C4-2B (cell line): ENCODE measurements at regions not wholly inside any gene's neighbourhood (a gene's known extent, or its start where the extent isn't known, plus 50 kb on each side); places are given as distances from the start of the nearest gene placed in this dataset.

Experiments used
- ZFX ChIP-seq: fragments of 450-650 bp; IDR thresholded peaks from 2 replicates; pipeline ENCODE4 v1.6.1; 2017
- TF ChIP-seq, protein P1 (sequence below): fragments of 450-650 bp; conservative IDR thresholded peaks from 2 replicates; pipeline ENCODE4 v1.5.1; 2017; ENCODE audit warnings: mild to moderate bottlenecking

DNA sequence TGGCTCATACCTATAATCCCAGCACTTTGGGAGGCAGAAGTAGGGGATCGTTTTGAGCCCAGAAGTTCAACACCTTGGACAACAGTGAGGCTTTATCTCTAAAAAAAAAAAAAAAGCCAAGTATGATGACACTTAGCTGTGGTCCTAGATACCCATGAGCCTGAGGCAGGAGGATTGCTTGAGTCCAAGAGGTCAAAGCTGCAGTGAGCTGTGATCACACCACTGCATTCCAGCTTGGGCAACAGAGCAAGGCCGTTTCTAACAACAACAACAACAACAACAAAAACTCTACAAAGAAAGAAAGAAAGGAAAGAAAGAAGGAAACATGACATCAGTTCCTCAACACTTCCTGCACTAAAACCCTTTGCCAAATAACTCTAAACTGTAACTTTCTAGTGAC is 265.1 kb upstream of the DACH1 start:
- TF ChIP-seq, protein P1, sequence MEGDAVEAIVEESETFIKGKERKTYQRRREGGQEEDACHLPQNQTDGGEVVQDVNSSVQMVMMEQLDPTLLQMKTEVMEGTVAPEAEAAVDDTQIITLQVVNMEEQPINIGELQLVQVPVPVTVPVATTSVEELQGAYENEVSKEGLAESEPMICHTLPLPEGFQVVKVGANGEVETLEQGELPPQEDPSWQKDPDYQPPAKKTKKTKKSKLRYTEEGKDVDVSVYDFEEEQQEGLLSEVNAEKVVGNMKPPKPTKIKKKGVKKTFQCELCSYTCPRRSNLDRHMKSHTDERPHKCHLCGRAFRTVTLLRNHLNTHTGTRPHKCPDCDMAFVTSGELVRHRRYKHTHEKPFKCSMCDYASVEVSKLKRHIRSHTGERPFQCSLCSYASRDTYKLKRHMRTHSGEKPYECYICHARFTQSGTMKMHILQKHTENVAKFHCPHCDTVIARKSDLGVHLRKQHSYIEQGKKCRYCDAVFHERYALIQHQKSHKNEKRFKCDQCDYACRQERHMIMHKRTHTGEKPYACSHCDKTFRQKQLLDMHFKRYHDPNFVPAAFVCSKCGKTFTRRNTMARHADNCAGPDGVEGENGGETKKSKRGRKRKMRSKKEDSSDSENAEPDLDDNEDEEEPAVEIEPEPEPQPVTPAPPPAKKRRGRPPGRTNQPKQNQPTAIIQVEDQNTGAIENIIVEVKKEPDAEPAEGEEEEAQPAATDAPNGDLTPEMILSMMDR: no peak
- no peak for TF ChIP-seq ZFX
